Lung (tissue), 11 donors: ENCODE measurements at regions not wholly inside any gene's neighbourhood (a gene's known extent, or its start where the extent isn't known, plus 50 kb on each side); places are given as distances from the start of the nearest gene placed in this dataset.

Experiments
- ATAC-seq: fragments of 200-7000 bp; cut with Tn5 transposase; one replicate; pipeline ENCODE4 v1.9.1; 2020; ENCODE audit warnings: moderate number of reproducible peaks; ENCODE audit not compliant: insufficient read depth, low FRiP score
- DNase-seq, 3 donors: peaks; one replicate each; pipeline ENCODE4 v3.0.0-alpha.2; 2013 to 2017
- H3K27ac ChIP-seq, 2 donors: one replicate each; pipeline ENCODE4 v1.5.1; 2013; ENCODE audit warnings: mild to moderate bottlenecking in 2 of 2, moderate library complexity in 2 of 2, control low read depth in 1 of 2, inconsistent platforms in 1 of 2, low read depth in 1 of 2, low read length in 1 of 2
- H3K27me3 ChIP-seq, 3 donors: one replicate each; pipeline ENCODE4 v1.5.1; 2013; ENCODE audit warnings: low read length in 2 of 3; ENCODE audit not compliant: control insufficient read depth in 3 of 3, insufficient read depth in 3 of 3
- H3K36me3 ChIP-seq, 4 donors: one replicate each; pipeline ENCODE4 v1.5.1; 2013; ENCODE audit warnings: low read length in 4 of 4, mild to moderate bottlenecking in 1 of 4, moderate library complexity in 1 of 4; ENCODE audit not compliant: control insufficient read depth in 4 of 4, insufficient read depth in 4 of 4
- H3K4me1 ChIP-seq, 5 donors: one replicate each; pipeline ENCODE4 v1.5.1; 2013; ENCODE audit warnings: low read length in 5 of 5, mild to moderate bottlenecking in 2 of 5, moderate library complexity in 1 of 5; ENCODE audit not compliant: control insufficient read depth in 5 of 5, insufficient read depth in 5 of 5
- H3K4me3 ChIP-seq: one replicate; pipeline ENCODE4 v1.5.1; 2013; ENCODE audit warnings: mild to moderate bottlenecking, control low read depth, moderate library complexity
- H3K9ac ChIP-seq, 2 donors: one replicate each; pipeline ENCODE4 v1.5.1; 2013; ENCODE audit warnings: low read length in 2 of 2, control low read depth in 1 of 2; ENCODE audit not compliant: insufficient read depth in 1 of 2
- H3K9me3 ChIP-seq, 4 donors: one replicate each; pipeline ENCODE4 v1.5.1; 2013; ENCODE audit warnings: low read length in 3 of 4, mild to moderate bottlenecking in 1 of 4, moderate library complexity in 1 of 4; ENCODE audit not compliant: control insufficient read depth in 4 of 4, insufficient read depth in 3 of 4
- CTCF ChIP-seq: IDR thresholded peaks from 2 replicates; pipeline ENCODE4 v1.5.1; 2012; ENCODE audit warnings: mild to moderate bottlenecking; ENCODE audit errors: control extremely low read depth, extremely low read depth
- WGBS, 2 donors: extraction: QIAGEN DNeasy Blood & Tissue Kit; methylation state at CpG; one replicate each; pipeline ENCODE4 v1.1.7; 2013; 5-methylcytosine and 5-hydroxymethylcytosine counted together
- donor health status: control.
- donor health status: control.
- donor health status: Bipolar disorder and iron deficiency.
- donor health status: healthy.
- donor health status: DM: yes; HTN: yes; CAD: no.

- no peak for DNase-seq
- 97 to 98% methylated on average over 17 of the region's 17 CpGs for WGBS, 2 donors
- H3K4me1 ChIP-seq = no peaks in the 10 kb centered on the region
Observed at GRCh38 chr4:188824553-188824952, 685.3 kb downstream of the TRIML1 start.

GRCh38 chr4:188826393-188826792, 687.2 kb downstream of the TRIML1 start:
- no peak overlapping the region for H3K4me3 ChIP-seq
- no peak for ATAC-seq
- H3K9ac ChIP-seq = no peak overlapping the region
- H3K27me3 ChIP-seq = no peaks in the 10 kb centered on the region
- H3K4me1 ChIP-seq = no peaks in the 10 kb centered on the region
- H3K36me3 ChIP-seq = no peaks in the 10 kb centered on the region
- H3K9me3 ChIP-seq = peaks cover 0 to 4% (median 0%) of the 10 kb centered on the region in 4 donors
- DNase-seq = peak in 2 of 3 donors; percentile 10 to 38
- TF ChIP-seq CTCF = no peak
- H3K27ac ChIP-seq = no peak overlapping the region

More at GRCh38 chr4:188824553-188824952, 685.3 kb downstream of the TRIML1 start:
- peaks cover 0 to 4% (median 0%) of the 10 kb centered on the region in 4 donors for H3K9me3 ChIP-seq
- no peak overlapping the region for H3K27ac ChIP-seq
- H3K36me3 ChIP-seq = no peaks in the 10 kb centered on the region
- H3K4me3 ChIP-seq = no peak overlapping the region
- H3K9ac ChIP-seq = no peak overlapping the region
- H3K27me3 ChIP-seq = no peaks in the 10 kb centered on the region
- TF ChIP-seq CTCF = no peak
- no peak for ATAC-seq

GRCh38 chr4:188839704-188840103, 700.5 kb downstream of the TRIML1 start:
- ATAC-seq = no peak
- no peak overlapping the region for H3K4me3 ChIP-seq
- no peaks in the 10 kb centered on the region for H3K27me3 ChIP-seq
- no peaks in the 10 kb centered on the region for H3K4me1 ChIP-seq
- no peak overlapping the region for H3K27ac ChIP-seq
- H3K9me3 ChIP-seq = no peaks in the 10 kb centered on the region
- DNase-seq = no peak
- no peaks in the 10 kb centered on the region for H3K36me3 ChIP-seq
- no peak overlapping the region for H3K9ac ChIP-seq
- 86 to 88% methylated on average over 1 of the region's 1 CpG for WGBS, 2 donors
- no peak for TF ChIP-seq CTCF

GRCh38 chr4:188841523-188841922, 702.3 kb downstream of the TRIML1 start:
- DNase-seq (no peak), ATAC-seq (no peak)
- Histone ChIP-seq H3K36me3 (no peaks in the 10 kb centered on the region), H3K4me3 (no peak overlapping the region), H3K4me1 (no peaks in the 10 kb centered on the region), H3K9ac (no peak overlapping the region), H3K27ac (no peak overlapping the region), H3K9me3 (no peaks in the 10 kb centered on the region), H3K27me3 (no peaks in the 10 kb centered on the region)
- WGBS, 2 donors = 86 to 88% methylated on average over 11 of the region's 11 CpGs
- no peak for TF ChIP-seq CTCF
